ENCODE measurements at regions not wholly inside any gene's neighbourhood (a gene's known extent, or its start where the extent isn't known, plus 50 kb on each side); places are given as distances from the start of the nearest gene placed in this dataset.

- no peaks in the 10 kb centered on the region for H3K27me3 ChIP-seq
- TF ChIP-seq CTCF (IDR thresholded peaks at IDR 0.05) (no peak), POLR2A (IDR thresholded peaks at IDR 0.05) (no peak)
- 74% methylated on average over 15 to 16 of the region's 16 CpGs for WGBS, 2 donors
- no peak overlapping the region for H3K4me3 ChIP-seq (replicated peaks in 1 of 3)
- H3K27ac ChIP-seq, result no peak overlapping the region
- no peaks in the 10 kb centered on the region for H3K36me3 ChIP-seq
- H3K4me1 ChIP-seq, result no peaks in the 10 kb centered on the region
- intact Hi-C loops (cut with DNase I), result no loop called here
- no peaks in the 10 kb centered on the region for H3K9me3 ChIP-seq
- DNase-seq, result no peak
Measured at GRCh38 chr15:97196048-97197014, 764.2 kb upstream of the ARRDC4 start.

- Histone ChIP-seq H3K9me3 (no peaks in the 10 kb centered on the region), H3K27ac (no peak overlapping the region), H3K4me3 (replicated peaks in 1 of 3) (no peak overlapping the region), H3K27me3 (no peaks in the 10 kb centered on the region), H3K4me1 (no peaks in the 10 kb centered on the region), H3K36me3 (no peaks in the 10 kb centered on the region)
- intact Hi-C loops (cut with DNase I), result no loop called here
- TF ChIP-seq CTCF (IDR thresholded peaks at IDR 0.05), result no peak
- no peak for TF ChIP-seq POLR2A (IDR thresholded peaks at IDR 0.05)
- WGBS, 2 donors, result 90 to 91% methylated on average over 3 of the region's 3 CpGs
- no peak for DNase-seq
Measured at GRCh38 chr15:97199393-97200051, 761.0 kb upstream of the ARRDC4 start.

- no peaks in the 10 kb centered on the region for H3K4me1 ChIP-seq
- no peak for DNase-seq
- no peaks in the 10 kb centered on the region for H3K9me3 ChIP-seq
- H3K4me3 ChIP-seq (replicated peaks in 1 of 3), result no peak overlapping the region
- no peak overlapping the region for H3K27ac ChIP-seq
- WGBS, 2 donors, result 87 to 94% methylated on average over 2 of the region's 2 CpGs
- TF ChIP-seq POLR2A (IDR thresholded peaks at IDR 0.05), result no peak
- TF ChIP-seq CTCF (IDR thresholded peaks at IDR 0.05), result no peak
- no peaks in the 10 kb centered on the region for H3K36me3 ChIP-seq
- no peaks in the 10 kb centered on the region for H3K27me3 ChIP-seq
- intact Hi-C loops (cut with DNase I), result no loop called here
Measured at GRCh38 chr15:97200161-97200560, 760.3 kb upstream of the ARRDC4 start.

- Histone ChIP-seq H3K4me3 (replicated peaks in 1 of 3) (no peak overlapping the region), H3K27me3 (no peaks in the 10 kb centered on the region), H3K4me1 (no peaks in the 10 kb centered on the region), H3K36me3 (no peaks in the 10 kb centered on the region), H3K9me3 (no peaks in the 10 kb centered on the region), H3K27ac (no peak overlapping the region)
- no peak for DNase-seq
- TF ChIP-seq CTCF (IDR thresholded peaks at IDR 0.05) (no peak), POLR2A (IDR thresholded peaks at IDR 0.05) (no peak)
- intact Hi-C loops (cut with DNase I), result no loop called here
Measured at GRCh38 chr15:97210277-97210676, 750.2 kb upstream of the ARRDC4 start.

- H3K9me3 ChIP-seq, result no peaks in the 10 kb centered on the region
- no peaks in the 10 kb centered on the region for H3K4me1 ChIP-seq
- H3K27me3 ChIP-seq, result no peaks in the 10 kb centered on the region
- no peak overlapping the region for H3K27ac ChIP-seq
- no peaks in the 10 kb centered on the region for H3K36me3 ChIP-seq
- no peak for DNase-seq
- intact Hi-C loops (cut with DNase I), result no loop called here
- no peak overlapping the region for H3K4me3 ChIP-seq (replicated peaks in 1 of 3)
- no peak for TF ChIP-seq CTCF (IDR thresholded peaks at IDR 0.05)
- TF ChIP-seq POLR2A (IDR thresholded peaks at IDR 0.05), result no peak
Measured at GRCh38 chr15:97215629-97216028, 744.9 kb upstream of the ARRDC4 start.

Data from thyroid gland (tissue), 4 donors.